GM21619 (cell line): ENCODE measurements at regions not wholly inside any gene's neighbourhood (a gene's known extent, or its start where the extent isn't known, plus 50 kb on each side); places are given as distances from the start of the nearest gene placed in this dataset.

ENCODE experiments used
- ATAC-seq: cut with Tn5 transposase; IDR thresholded peaks from one replicate; pipeline ENCODE4 v1.9.1; 2021; ENCODE audit not compliant: unreplicated experiment

DNA sequence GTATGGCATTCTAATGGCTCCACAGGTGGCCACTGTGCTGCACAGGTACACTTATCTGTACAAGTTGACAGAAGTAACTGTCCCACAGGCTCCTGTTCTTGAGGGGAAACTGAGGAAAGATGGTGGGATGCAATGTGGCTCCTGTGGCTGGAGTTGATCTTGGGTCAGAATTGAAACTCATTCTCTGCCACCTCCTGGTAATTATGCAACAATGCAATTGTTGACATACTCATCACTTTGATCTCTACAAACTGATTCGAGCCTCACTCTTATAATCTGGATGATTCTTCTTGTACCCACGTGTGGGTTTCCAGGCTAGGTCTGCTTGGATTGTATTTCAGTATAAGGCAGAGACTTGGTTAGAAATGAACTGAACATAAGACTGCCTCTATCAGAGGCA lies 148.8 kb downstream of the CCNG2 start:
- no peak for ATAC-seq

DNA sequence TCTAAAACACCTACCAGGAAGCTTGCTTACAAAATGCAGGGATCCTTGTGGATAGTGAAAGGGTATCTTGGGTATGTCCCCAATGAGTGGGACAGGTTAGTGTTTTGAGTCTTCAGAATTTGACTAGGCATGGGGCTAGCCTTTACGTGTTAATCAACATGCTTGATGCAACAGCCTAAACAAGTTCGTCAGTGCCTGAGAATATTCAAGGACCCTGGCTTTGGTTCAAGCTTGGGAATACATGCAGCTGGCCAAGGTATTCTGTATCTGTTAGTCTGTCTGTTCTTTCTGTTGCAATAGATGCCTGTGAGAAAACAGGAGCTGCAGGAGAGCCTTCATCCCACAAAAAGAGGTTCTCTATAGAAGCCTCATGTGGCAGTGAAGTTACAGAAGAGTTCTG lies 149.5 kb downstream of the CCNG2 start:
- no peak for ATAC-seq

- ATAC-seq: peak; percentile 51
Measured at GRCh38 chr4:77308843-77309242, 151.8 kb downstream of the CCNG2 start.

- ATAC-seq: no peak
Measured at GRCh38 chr4:77309496-77309895, 152.5 kb downstream of the CCNG2 start.

DNA sequence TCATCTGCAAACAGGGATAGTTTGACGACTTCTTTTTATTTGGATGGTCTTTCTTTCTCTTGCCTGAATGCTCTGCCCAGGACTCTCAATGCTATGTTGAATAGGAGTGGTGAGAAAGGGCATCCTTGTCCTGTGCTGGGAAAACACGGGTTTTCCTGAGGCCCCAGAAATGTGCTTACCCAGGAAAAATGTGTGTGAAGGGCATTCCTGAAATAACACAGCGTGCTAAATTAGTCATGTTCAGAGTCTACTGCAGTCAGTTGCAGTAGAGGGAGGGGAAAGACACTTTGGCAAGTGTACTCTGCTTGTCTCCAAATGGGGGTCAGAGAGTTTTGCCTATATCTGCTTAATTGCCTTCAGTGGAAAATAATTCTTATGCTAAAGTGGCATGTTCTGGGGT lies 153.9 kb downstream of the CCNG2 start:
- no peak for ATAC-seq

DNA sequence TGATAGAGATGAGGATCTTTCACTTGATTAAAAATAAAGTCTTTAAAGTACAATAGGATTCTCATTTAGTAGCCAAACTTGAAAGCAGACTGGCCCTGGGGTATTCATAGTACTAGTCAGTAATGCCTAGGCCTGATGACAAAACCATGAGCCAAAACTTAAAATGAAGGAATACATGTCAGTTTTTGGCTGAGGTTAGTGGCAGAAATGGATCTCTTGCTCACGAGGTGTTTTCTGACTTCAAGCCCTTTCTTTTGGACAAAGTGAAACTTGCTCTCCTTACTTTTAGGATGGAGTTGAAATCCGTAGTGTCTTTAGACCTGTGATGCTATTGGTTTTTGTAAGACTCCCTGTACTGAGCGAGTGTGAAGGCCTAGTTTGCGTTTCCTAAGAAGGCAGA lies 157.7 kb downstream of the CCNG2 start:
- ATAC-seq: no peak

DNA sequence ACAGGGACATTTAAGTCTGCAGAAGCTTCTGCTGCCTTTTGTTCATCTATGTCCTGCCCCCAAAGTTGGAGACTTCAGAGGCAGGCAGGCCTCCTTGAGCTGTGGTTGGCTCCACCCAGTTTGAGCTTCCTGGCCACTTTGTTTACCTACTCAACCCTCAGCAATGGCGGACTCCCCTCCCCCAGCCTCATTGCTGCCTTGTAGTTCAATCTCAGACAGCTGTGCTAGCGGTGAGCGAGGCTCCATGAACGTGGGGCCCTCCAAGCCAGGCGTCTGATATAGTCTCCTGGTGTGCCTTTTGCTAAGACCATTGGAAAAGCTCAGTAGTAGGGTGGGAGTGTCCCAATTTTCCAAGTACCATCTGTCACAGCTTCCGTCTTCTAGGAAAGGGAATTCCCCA lies 170.1 kb downstream of the CCNG2 start:
- no peak for ATAC-seq

- no peak for ATAC-seq
Measured at GRCh38 chr4:77332696-77333270, 175.8 kb downstream of the CCNG2 start.

GRCh38 chr4:77336411-77337142 lies 179.6 kb downstream of the CCNG2 start:
- no peak for ATAC-seq

DNA sequence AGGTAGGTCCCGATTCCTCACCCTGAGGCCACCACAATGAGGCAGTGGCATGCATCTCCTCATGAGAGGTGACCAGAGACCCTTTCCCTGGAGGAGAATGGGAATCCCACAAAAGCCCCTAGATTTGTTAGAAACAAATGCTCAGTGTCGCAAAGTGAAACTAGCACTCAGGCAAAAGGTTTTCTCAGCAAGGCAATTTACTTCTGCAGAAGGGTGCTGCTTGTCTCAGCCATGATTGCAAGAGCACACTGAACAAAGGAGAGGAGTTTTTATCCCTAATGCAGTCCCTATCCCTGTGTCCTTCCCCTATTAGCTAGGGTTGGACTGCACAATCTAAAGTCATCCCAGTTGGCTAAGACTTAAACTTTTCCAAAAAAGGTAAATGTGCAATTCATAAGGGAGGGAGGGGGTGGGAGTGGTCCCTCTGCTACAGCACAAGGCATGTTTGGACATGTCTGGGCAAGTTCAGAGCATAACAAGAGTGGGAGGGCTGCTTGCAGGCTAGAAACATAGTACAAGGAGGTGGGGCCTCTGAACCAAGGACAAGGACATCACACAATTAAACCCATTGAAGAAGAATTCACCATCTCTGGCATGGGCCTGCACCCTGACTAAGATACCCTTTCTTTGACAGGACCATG lies 185.3 kb downstream of the CCNG2 start:
- ATAC-seq: no peak

DNA sequence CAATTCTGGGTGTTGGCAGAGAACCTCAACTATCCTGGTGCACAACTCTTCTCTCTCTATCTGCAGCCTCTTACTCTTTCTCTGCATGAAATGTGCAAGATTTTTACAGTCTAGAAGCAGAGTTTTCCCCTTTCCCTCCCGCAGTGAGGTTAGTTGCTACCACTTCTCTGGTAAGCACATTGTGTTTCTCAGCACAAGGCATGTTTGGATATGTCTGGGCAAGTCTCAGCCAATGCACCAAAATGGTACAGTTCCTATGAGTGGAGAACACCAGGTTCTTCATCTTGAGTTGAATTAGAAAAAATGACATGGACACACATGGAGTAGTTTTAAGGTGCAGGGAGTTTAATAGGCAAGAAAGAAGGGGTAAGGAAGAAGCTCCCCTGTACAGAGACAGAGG lies 187.0 kb downstream of the CCNG2 start:
- no peak for ATAC-seq

GRCh38 chr4:77344784-77345183 lies 187.8 kb downstream of the CCNG2 start:
- ATAC-seq: no peak

DNA sequence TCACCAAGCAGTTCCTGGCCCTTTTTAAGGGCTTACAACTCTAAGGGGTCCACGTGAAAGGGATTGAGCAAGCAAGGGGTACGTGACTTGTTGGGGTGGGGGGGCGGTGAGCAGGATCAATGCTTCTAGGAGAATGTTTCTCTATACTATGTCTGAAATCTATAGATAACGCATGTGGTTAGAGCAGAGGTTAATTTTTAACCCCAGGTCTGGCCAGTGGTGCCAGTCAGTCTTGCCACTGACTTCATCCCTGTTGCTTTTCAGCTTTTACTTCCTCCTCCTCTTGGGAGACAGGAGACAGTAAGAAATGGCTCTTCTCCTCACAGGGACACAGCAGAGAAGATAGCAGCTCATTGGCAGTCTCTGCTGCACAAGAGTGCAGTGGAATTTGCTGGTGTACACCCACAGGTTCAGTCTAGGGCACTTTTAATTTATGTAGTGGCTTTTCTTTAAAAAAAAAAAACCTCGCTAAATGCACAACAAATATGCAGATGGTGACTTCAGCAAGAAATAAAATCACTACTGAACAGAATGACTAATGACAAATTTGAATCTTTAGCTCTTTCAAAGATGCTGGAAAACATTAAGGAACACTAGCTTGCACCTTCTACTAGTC lies 190.5 kb downstream of the CCNG2 start:
- peak; percentile 59 for ATAC-seq

DNA sequence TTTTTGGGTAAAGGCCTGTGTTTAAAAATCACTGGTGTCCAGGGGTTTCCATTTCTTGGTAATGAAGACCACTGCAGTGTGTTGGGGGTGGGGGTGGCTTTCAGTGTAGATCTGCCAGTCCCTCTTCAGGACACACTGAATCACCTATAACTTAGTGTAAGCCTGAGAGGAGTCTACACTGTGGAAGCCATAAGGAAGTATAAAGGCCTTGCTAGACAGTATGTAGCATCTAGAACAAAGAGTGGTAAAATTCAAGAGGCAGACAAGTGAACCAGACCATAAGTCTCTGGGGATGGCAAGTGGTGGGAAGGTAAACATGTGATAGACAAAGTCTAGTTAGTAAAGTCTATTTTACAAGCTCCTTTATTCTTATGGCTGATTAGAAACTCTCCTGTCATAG lies 191.8 kb downstream of the CCNG2 start:
- no peak for ATAC-seq

DNA sequence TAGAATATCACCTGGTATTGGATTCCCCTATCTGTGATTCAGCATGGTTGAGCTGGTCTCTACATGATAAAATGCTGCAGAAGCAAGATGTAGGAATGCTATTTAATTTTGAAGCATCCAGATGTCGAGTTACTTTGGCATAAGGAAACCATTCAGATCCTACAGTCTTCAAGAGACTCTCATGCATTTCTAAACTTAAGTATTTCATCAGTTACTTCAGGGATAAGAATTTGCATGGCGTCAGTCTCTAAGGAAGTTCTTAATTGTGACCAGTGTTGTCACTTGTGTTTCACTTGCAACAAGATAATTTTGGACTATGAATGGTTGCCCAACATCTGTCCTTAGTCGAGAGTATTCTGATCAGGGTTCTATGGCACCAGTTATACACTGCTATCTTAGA lies 192.4 kb downstream of the CCNG2 start:
- no peak for ATAC-seq

- ATAC-seq: no peak
Measured at GRCh38 chr4:77349796-77350195, 192.8 kb downstream of the CCNG2 start.

- no peak for ATAC-seq
Measured at GRCh38 chr4:77352192-77352591, 195.2 kb downstream of the CCNG2 start.

DNA sequence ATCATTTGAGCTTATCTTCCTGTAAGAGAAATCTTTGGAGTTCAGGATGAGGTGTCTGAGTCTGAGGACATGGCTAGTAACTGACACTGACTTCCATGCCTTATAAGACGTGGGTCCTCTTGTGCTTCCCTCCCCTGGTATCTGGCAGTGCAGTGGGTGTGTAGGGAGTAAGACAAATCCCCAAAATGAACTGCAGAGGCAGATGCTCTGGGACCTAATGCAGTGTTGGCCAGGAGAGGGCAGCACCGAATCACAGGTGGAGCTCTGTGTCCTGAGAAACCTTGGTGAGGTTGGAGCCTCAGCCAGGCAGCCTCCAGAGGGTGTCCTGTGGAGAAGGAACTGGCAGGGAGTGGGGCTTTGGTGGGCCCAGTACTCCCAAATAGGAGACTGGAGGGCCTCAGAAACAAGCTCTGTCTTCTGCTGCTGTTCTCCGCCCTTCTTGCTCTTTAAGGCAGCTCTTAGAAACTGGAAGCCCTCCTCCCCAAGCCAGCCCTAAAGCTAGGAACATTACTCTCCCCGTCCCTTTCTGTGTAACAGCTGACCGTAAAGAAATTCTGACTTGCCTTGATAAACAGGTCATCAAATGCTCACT lies 196.8 kb downstream of the CCNG2 start:
- ATAC-seq: peak; percentile 46

- ATAC-seq: no peak
Measured at GRCh38 chr4:77354550-77354949, 197.5 kb downstream of the CCNG2 start.

DNA sequence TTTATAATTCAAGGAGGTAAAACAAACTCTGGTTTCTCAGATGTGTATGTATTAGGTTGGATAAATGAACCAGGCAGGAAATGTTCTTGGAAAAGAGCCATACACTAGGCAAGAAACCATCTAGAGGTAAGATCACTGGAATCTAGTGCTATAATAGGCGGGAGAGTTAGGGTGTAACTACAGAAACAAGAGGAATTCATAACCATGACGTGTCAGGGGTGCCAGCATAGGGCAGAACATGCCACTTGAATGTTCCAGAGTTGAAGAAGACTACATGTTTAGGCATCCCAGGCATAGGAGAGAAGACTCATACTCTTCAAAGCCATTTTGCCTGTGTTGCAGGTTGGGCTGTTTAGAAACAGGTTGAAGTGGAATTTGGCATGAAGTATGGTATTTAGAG lies 198.7 kb downstream of the CCNG2 start:
- ATAC-seq: no peak

- ATAC-seq: no peak
Measured at GRCh38 chr4:77358315-77358928, 201.4 kb downstream of the CCNG2 start.
